ENCODE measurements at regions not wholly inside any gene's neighbourhood (a gene's known extent, or its start where the extent isn't known, plus 50 kb on each side); places are given as distances from the start of the nearest gene placed in this dataset.
A peak's percentile ranks its signal among the peaks of the same experiment; 100 is the strongest.

- Histone ChIP-seq H3K36me3 (ENCODE audit: control insufficient read depth, insufficient read depth, low read length) (no peaks in the 10 kb centered on the region), H3K9me3 (ENCODE audit: control insufficient read depth, low read depth, low read length) (no peaks in the 10 kb centered on the region), H3K27ac (ENCODE audit: low read length) (no peak overlapping the region), H3K4me1 (ENCODE audit: control insufficient read depth, insufficient read depth, low read length) (peaks cover 7% of the 10 kb centered on the region), H3K27me3 (ENCODE audit: control insufficient read depth, insufficient read depth, low read length) (no peaks in the 10 kb centered on the region), H3K4me3 (ENCODE audit: low read length) (no peak overlapping the region)
- WGBS (ENCODE audit: insufficient coverage, low lambda C conversion rate), result no CpG with 5 or more reads among the region's 3 CpGs
- peak; percentile 60 to 72 for DNase-seq
These were observed 956.7 kb downstream of the CCSER2 start for GRCh38 chr10:85284778-85285770.

GRCh38 chr10:85293483-85293882, 965.1 kb downstream of the CCSER2 start:
- no peaks in the 10 kb centered on the region for H3K36me3 ChIP-seq (ENCODE audit: control insufficient read depth, insufficient read depth, low read length)
- no peaks in the 10 kb centered on the region for H3K27me3 ChIP-seq (ENCODE audit: control insufficient read depth, insufficient read depth, low read length)
- H3K27ac ChIP-seq (ENCODE audit: low read length), result no peak overlapping the region
- no peak for DNase-seq
- H3K4me1 ChIP-seq (ENCODE audit: control insufficient read depth, insufficient read depth, low read length), result no peaks in the 10 kb centered on the region
- 100% methylated on average over 2 of the region's 3 CpGs for WGBS (ENCODE audit: insufficient coverage, low lambda C conversion rate)
- H3K4me3 ChIP-seq (ENCODE audit: low read length), result no peak overlapping the region
- peaks cover 2% of the 10 kb centered on the region for H3K9me3 ChIP-seq (ENCODE audit: control insufficient read depth, low read depth, low read length)

DNA sequence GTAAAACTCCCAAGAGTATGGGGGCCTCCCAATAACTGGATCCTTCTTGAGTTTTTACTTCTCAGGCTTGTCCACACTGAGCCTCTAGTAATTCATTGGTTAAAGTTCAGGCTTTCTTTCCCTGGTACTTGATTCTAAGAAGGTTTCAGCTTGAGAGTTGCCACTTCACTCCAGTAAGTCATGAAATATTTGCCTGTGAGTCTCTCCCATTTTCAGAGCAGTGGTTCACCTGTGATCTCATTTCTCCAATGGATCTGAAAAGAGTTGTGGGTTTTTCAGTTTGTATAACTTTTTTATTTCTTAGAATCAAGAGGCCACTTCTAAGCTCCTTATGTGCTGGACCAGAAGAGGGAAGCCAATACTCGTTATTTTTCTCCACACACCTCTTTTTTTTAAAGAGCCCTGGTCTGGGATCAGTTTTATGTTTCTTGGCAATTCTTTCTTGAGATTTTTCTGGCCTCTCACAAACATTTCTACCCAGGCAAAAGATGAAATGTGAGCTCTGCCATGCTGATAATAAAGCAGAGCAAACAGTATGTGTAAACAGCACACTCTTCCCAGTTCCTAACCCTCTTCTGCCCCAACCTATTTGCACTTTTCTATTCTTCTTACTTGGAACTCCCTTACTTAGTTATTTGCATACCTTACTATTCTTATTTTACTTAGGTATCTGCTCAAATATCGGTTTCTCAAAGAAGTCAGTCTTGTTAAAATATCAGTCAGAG, 983.4 kb downstream of the CCSER2 start:
- no peak for DNase-seq
- 42% methylated on average over 2 of the region's 2 CpGs for WGBS (ENCODE audit: insufficient coverage, low lambda C conversion rate)
- Histone ChIP-seq H3K9me3 (ENCODE audit: control insufficient read depth, low read depth, low read length) (no peaks in the 10 kb centered on the region), H3K4me3 (ENCODE audit: low read length) (no peak overlapping the region), H3K27ac (ENCODE audit: low read length) (no peak overlapping the region), H3K27me3 (ENCODE audit: control insufficient read depth, insufficient read depth, low read length) (no peaks in the 10 kb centered on the region), H3K4me1 (ENCODE audit: control insufficient read depth, insufficient read depth, low read length) (no peaks in the 10 kb centered on the region), H3K36me3 (ENCODE audit: control insufficient read depth, insufficient read depth, low read length) (no peaks in the 10 kb centered on the region)

- Histone ChIP-seq H3K27ac (ENCODE audit: low read length) (no peak overlapping the region), H3K4me1 (ENCODE audit: control insufficient read depth, insufficient read depth, low read length) (no peaks in the 10 kb centered on the region), H3K9me3 (ENCODE audit: control insufficient read depth, low read depth, low read length) (no peaks in the 10 kb centered on the region), H3K36me3 (ENCODE audit: control insufficient read depth, insufficient read depth, low read length) (no peaks in the 10 kb centered on the region), H3K4me3 (ENCODE audit: low read length) (no peak overlapping the region), H3K27me3 (ENCODE audit: control insufficient read depth, insufficient read depth, low read length) (no peaks in the 10 kb centered on the region)
- DNase-seq, result no peak
- WGBS (ENCODE audit: insufficient coverage, low lambda C conversion rate), result 53% methylated on average over 2 of the region's 4 CpGs
These were observed 987.3 kb downstream of the CCSER2 start for GRCh38 chr10:85315657-85316056.

DNA sequence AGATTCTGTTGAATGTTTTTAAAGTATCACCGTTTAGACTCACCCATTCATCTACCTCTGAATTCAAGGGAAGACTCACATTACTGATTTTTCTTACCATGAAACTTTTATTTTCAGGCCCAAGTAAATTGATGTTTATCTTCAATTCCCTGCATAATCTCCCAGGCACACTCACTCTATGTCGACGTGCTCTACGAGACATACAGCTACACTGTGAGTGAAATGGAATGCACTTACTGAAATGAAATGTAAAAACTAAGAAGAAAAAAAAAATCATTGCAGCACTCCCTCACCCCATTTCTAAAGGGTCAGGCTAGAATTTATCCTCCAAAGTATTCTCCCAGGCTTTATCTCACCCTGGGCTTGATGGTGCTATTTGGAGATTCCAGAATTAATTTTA, 987.9 kb downstream of the CCSER2 start:
- Histone ChIP-seq H3K4me3 (ENCODE audit: low read length) (no peak overlapping the region), H3K36me3 (ENCODE audit: control insufficient read depth, insufficient read depth, low read length) (no peaks in the 10 kb centered on the region), H3K4me1 (ENCODE audit: control insufficient read depth, insufficient read depth, low read length) (no peaks in the 10 kb centered on the region), H3K27ac (ENCODE audit: low read length) (no peak overlapping the region), H3K9me3 (ENCODE audit: control insufficient read depth, low read depth, low read length) (no peaks in the 10 kb centered on the region), H3K27me3 (ENCODE audit: control insufficient read depth, insufficient read depth, low read length) (no peaks in the 10 kb centered on the region)
- WGBS (ENCODE audit: insufficient coverage, low lambda C conversion rate), result 100% methylated on average over 1 of the region's 4 CpGs
- no peak for DNase-seq

GRCh38 chr10:85317827-85318226, 989.4 kb downstream of the CCSER2 start:
- no peaks in the 10 kb centered on the region for H3K27me3 ChIP-seq (ENCODE audit: control insufficient read depth, insufficient read depth, low read length)
- no peak overlapping the region for H3K4me3 ChIP-seq (ENCODE audit: low read length)
- no peaks in the 10 kb centered on the region for H3K9me3 ChIP-seq (ENCODE audit: control insufficient read depth, low read depth, low read length)
- H3K27ac ChIP-seq (ENCODE audit: low read length), result no peak overlapping the region
- no peaks in the 10 kb centered on the region for H3K36me3 ChIP-seq (ENCODE audit: control insufficient read depth, insufficient read depth, low read length)
- no CpG with 5 or more reads among the region's 2 CpGs for WGBS (ENCODE audit: insufficient coverage, low lambda C conversion rate)
- no peak for DNase-seq
- no peaks in the 10 kb centered on the region for H3K4me1 ChIP-seq (ENCODE audit: control insufficient read depth, insufficient read depth, low read length)

DNA sequence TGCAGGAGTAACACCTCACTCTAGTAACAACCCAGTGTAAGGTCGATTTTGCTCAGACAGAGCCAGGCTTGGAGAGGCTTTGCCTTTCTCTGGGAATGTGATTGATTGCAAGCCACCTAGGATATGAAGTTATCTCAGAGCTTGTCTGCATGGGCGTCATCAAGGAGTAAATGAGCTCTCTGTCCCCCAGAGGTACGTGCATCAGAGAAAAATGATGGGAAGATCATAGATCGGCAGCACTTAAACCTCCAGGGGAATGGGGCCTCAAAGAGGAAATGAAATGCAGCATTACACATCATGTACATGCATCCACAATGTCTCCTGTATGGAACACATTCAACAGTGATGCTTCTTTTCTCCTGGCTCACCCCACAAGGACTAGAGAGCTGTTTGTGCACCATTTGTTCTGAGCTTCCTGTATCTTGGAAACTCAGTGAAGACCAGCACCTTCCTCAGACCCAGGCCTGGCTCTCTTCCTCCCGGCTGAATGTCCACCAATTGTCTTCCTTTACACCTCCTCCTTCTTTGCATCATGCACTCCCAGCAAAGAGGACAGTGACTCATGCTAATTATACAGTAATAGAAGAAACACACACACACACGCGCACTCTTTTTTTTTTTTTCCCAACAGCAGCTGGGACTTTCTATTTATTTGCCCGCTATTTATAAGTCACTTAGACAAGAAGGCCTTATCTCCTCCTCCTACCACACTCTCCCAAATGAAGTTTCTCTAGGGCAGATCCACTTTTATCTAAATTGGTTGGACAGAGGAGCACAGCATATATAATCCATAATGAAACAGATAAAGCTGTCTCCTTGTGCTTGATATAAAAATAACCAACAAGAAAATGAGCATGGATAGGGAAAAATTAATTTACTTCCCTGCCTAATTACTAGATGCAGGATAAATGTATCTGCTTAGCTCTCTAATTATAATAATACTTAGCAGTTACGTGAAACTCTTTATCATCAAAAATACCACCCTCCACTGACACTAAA, 990.7 kb downstream of the CCSER2 start:
- WGBS (ENCODE audit: insufficient coverage, low lambda C conversion rate), result 67% methylated on average over 1 of the region's 9 CpGs
- H3K27ac ChIP-seq (ENCODE audit: low read length), result no peak overlapping the region
- no peaks in the 10 kb centered on the region for H3K9me3 ChIP-seq (ENCODE audit: control insufficient read depth, low read depth, low read length)
- no peaks in the 10 kb centered on the region for H3K27me3 ChIP-seq (ENCODE audit: control insufficient read depth, insufficient read depth, low read length)
- peak; percentile 8 to 17 for DNase-seq
- H3K4me1 ChIP-seq (ENCODE audit: control insufficient read depth, insufficient read depth, low read length), result no peaks in the 10 kb centered on the region
- H3K4me3 ChIP-seq (ENCODE audit: low read length), result no peak overlapping the region
- H3K36me3 ChIP-seq (ENCODE audit: control insufficient read depth, insufficient read depth, low read length), result no peaks in the 10 kb centered on the region

GRCh38 chr10:85319826-85320225, 991.4 kb downstream of the CCSER2 start:
- DNase-seq, result no peak
- no peaks in the 10 kb centered on the region for H3K27me3 ChIP-seq (ENCODE audit: control insufficient read depth, insufficient read depth, low read length)
- H3K9me3 ChIP-seq (ENCODE audit: control insufficient read depth, low read depth, low read length), result no peaks in the 10 kb centered on the region
- WGBS (ENCODE audit: insufficient coverage, low lambda C conversion rate), result no CpG with 5 or more reads among the region's 3 CpGs
- no peak overlapping the region for H3K27ac ChIP-seq (ENCODE audit: low read length)
- no peaks in the 10 kb centered on the region for H3K36me3 ChIP-seq (ENCODE audit: control insufficient read depth, insufficient read depth, low read length)
- H3K4me1 ChIP-seq (ENCODE audit: control insufficient read depth, insufficient read depth, low read length), result no peaks in the 10 kb centered on the region
- no peak overlapping the region for H3K4me3 ChIP-seq (ENCODE audit: low read length)

- H3K4me3 ChIP-seq (ENCODE audit: low read length), result no peak overlapping the region
- no peaks in the 10 kb centered on the region for H3K4me1 ChIP-seq (ENCODE audit: control insufficient read depth, insufficient read depth, low read length)
- no CpG with 5 or more reads among the region's 3 CpGs for WGBS (ENCODE audit: insufficient coverage, low lambda C conversion rate)
- H3K27ac ChIP-seq (ENCODE audit: low read length), result no peak overlapping the region
- H3K9me3 ChIP-seq (ENCODE audit: control insufficient read depth, low read depth, low read length), result no peaks in the 10 kb centered on the region
- H3K36me3 ChIP-seq (ENCODE audit: control insufficient read depth, insufficient read depth, low read length), result no peaks in the 10 kb centered on the region
- DNase-seq, result no peak
- H3K27me3 ChIP-seq (ENCODE audit: control insufficient read depth, insufficient read depth, low read length), result no peaks in the 10 kb centered on the region
These were observed 1005.2 kb downstream of the CCSER2 start for GRCh38 chr10:85333594-85333993.

GRCh38 chr10:85362401-85362800, 1004.2 kb downstream of the GRID1 start:
- H3K9me3 ChIP-seq (ENCODE audit: control insufficient read depth, low read depth, low read length), result no peaks in the 10 kb centered on the region
- H3K4me1 ChIP-seq (ENCODE audit: control insufficient read depth, insufficient read depth, low read length), result no peaks in the 10 kb centered on the region
- DNase-seq, result no peak
- no CpG with 5 or more reads among the region's 1 CpG for WGBS (ENCODE audit: insufficient coverage, low lambda C conversion rate)
- H3K27me3 ChIP-seq (ENCODE audit: control insufficient read depth, insufficient read depth, low read length), result no peaks in the 10 kb centered on the region
- no peak overlapping the region for H3K27ac ChIP-seq (ENCODE audit: low read length)
- H3K4me3 ChIP-seq (ENCODE audit: low read length), result no peak overlapping the region
- no peaks in the 10 kb centered on the region for H3K36me3 ChIP-seq (ENCODE audit: control insufficient read depth, insufficient read depth, low read length)

Data from large intestine (tissue), 3 donors.